Stimulated activated CD8-positive, alpha-beta memory T cell treated with anti-CD3 and anti-CD28 coated beads, Interleukin-15, amount 100 ng/mL, for 24 hours (primary cell): ENCODE measurements at regions not wholly inside any gene's neighbourhood (a gene's known extent, or its start where the extent isn't known, plus 50 kb on each side); places are given as distances from the start of the nearest gene placed in this dataset.
"Not testable (repeated sequence)": the region's sequence is repeated elsewhere in the genome, so short reads cannot be mapped to it uniquely, and the experiment has no call there.

Experiments used
- DNase-seq: peaks from one replicate; pipeline ENCODE4 v3.0.0-alpha.2; 2020; ENCODE audit warnings: low read depth

DNA sequence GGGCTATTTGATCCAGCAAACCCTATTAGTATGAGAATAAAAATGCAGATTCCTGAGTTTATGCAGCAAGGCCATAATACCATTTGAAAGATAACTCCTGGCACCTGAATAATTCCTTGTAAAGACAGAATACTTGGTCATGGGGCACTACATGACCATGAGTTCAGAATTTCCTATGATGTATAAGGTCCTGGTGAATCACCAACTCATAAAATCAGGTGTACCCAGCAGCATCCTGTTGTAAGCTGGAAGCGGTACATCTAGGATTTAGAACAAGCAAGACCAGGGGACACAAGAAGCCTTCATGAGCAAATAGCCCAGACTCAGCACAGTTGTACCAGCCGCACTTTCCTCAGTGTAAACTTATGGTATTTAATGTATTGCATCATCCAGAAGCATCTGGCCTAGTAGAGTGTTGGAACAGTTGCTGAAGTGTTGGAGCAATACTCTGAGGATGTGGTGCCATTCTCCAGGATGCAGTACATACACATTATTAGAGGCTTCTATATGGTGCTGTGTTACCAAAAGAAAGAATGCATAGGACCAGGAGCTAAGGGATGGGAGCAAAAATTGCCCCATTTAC, 233.4 kb downstream of the SQOR start:
- no peak for DNase-seq

DNA sequence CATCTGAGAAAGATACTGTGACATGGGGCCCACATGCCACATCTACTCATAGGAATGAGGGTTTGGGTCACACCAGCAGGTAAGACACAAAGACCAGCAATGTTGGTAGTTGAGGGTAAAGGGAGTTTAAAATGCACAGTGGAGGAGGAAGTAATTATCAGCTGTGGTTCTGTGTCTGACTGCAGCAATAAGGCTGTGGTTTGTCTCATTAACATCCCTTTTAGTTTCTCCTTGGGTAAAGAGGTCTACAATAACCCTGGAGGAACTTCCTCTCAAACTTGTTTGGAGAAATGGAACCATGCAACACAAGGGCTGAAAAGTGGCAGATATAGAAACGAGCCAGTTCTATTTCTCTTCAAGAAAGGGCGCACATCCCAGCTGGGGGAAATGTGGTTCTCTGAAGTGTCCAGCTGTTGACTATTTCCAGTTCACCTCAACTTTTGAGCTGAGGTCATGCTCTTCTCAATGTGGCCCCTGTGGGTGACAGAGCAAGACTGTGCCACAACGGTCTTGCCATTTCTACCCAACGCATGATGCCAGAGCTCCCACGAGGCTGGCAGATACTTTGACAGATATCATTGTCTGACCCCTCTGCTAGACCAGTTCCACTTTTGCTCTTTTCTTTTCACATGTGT, 234.3 kb downstream of the SQOR start:
- no peak for DNase-seq

DNA sequence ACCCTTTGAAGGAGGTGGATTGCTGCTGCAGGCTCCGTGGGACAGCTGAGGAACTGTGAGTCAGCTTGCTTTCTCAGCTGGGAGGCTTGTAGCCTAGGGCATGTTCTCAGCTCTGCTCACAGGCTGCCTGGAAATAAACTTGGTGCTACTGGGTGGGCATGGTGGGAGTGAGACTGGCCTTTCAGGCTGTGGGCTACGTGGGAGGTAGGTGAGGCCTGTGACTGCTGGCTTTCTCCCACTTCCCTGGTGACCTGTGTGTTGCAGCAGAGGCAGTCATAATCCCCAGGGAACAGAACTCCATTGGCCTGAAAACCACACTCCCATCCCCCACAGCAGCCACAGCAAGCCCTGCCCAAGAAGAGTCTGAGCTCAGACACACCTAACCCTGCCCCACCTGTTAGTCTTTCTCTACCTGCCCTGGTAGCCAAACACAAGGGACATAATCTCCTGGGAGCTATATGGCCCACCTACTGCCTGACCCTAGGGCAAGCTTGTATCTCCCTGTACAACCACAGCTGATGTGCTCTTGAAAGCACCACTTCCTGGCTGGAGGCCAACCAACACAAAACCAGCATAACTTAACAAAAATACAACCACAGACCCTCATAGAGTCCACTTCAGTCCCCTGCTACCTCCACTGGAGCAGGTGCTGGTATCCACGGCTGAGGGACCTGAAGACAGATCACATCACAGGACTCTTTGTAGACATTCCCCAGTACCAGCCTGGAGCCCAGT, 236.5 kb downstream of the SQOR start:
- no peak for DNase-seq

DNA sequence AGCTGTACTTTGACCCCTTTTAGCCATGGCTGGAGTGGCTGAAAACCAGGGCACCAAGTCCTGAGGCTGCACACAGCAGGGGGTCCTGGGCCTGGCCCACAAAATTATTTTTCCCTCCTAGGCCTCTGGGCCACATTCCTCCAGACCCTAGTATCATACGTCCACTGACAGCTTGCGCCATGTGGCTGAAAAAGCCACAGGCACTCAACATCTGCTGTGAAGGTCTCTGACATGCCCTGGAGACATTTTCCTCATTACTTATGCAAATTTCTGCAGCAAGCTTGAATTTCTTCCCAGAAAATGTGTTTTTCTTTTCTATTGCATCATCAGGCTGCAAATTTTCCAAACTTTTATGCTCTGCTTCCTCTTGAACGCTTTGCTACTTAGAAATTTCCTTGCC, 239.0 kb downstream of the SQOR start:
- DNase-seq = no peak

DNA sequence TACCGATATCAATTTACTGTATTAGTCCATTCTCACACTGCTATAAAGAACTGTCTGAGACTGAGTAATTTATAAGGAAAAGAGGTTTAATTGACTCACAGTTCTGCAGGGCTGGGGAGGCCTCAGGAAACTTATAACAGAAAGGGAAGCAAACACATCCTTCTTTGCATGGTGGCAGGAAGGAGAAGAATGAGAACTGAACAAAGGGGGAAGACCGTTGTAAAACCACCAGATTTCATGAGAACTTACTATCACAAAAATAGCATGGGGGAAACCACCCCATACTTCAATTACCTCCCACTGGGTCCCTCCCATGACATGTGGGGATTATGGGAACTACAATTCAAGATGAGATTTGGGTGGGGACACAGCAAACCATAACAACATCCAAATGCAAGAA, 239.7 kb downstream of the SQOR start:
- DNase-seq = not testable (repeated sequence)

DNA sequence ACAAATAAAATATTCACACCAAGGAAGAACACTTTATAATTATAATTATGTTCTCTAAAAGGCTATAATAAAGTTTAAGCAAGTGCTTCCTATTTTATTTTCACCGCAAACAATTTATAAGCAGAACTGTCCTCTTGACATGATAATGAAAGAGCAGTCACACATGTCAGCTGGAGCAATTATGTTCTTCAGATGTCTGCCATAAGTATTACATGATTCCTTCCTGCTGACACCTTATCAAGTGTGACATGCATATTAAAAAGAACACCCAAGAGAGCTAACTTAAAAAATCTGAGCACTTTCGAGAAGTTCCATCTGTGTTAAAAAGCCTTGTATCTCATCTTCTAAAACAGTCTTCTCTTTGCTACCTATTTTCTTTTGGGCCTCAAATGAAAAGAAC, 249.5 kb downstream of the SQOR start:
- DNase-seq = no peak

DNA sequence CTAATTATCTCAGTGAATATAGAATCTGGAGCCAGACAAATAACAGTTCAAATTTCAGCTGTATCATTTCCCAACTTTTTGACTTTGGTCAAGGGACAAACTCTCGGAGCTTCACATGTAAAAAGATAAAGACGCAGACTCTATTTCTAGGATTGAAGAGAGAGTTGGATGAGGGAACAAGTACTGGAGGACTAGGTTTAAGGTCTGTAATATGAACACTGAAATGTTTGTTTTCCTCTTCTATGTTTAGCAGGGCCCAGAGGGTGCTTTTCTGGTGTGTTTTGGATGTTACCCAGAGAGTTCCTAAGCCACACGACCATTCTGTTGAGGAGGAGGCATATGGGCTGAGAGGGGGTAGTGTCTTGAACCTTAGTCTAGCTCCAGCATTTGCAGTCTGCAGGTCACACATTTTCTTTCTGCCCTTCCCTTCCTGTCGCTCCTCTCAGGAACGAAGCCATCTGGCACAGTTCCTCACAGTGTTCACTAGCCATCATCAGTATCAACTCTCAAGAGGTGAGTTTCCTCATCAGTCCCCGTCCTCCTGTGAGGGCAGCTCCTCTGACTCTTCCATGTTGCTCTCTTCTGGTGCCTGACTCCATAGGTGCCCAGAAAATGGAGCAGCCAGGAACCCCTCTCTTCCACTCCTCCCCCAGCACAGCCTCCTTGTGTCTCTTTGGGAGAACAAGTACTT, 250.1 kb downstream of the SQOR start:
- DNase-seq = no peak

DNA sequence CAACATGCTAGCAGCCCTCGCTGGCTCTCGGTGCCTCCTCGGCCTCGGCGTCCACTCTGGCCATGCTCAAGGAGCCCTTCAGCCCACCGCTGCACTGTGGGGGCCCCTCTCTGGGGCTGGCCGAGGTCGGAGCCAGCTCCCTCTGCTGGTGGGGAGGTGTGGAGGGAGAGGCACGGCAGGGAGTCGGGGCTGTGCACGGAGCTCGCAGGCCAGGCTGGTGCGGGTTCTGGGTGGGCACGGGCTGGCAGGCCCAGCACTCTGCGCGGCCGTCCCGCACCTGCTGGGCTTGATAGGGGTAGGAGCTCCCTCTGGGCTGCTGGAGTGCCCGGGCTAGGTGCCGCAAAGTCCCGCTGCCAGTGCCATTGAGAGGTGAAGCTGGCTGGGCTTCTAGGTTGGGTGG, 251.0 kb downstream of the SQOR start:
- DNase-seq = no peak

DNA sequence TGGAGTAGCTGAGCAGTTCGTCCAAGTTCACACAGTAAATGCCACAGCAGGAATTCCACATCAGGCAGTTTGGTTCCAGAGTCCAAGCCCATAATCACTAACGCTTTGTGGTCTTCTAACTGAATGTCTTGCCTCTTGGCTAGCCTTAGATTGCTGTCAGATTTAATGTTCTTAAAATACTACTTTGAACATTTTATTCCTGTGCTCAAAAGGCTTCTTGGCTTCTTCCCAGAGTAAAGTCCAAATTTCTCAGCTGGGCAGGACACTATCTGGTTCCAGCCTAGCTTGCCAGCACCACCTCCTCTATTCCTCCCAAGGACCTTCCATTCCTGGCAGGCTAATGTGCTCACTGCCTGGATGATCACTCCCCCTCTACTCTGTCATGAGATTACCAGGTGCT, 256.9 kb downstream of the SQOR start:
- no peak for DNase-seq

DNA sequence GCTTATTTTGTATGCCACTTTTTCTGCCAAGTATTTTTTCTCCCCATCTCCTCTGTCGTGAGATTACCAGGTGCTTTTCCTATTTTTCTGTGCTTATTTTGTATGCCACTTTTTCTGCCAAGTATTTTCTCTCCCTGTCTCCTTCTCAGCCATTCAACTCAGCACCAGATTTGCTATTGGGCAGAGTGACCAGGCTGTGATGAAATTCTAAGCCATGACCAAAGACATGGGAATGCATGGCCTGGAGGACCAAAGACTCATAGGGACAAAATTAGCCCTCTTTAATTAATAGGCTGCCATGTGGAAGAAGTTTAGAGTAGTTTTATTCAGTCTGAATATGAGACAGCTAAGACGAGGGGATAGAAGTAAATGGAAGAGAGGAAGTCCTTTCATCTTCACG, 257.4 kb downstream of the SQOR start:
- no peak for DNase-seq

DNA sequence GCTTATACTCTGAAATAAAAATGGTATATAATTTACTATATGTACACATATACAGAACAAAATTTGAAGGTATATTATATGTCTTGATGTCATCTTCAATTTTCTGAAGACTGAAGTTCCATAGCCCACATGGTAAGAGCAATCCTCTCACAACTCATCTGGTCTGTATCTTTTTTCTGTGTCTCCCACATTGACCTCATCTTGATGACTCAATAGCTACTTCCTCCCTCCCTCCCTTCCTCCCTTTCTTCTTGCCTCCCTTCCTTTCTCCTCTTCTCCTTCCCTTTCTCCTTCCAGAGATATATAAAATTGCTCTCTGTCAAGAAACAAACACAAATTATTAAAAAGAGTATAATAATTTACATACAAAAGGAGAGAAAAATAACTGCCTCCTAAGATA, 268.5 kb downstream of the SQOR start:
- DNase-seq = no peak

DNA sequence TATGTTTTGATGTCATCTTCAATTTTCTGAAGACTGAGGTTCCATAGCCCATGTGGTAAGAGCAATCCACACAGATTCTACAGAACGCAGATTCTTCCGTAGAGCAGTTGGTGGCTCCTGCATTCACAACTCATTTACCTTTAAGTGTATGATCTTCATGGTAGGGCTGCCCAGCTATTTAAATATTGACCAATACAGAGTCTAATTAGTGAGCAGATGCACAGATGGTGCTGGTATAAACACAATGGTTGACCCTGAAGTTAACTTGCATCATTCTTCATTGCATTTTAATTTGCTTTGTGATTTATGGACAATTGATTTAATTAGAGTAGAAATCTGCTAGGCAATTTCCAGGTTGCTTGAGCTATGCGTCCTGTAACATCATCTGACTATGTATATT, 269.2 kb downstream of the SQOR start:
- no peak for DNase-seq

DNA sequence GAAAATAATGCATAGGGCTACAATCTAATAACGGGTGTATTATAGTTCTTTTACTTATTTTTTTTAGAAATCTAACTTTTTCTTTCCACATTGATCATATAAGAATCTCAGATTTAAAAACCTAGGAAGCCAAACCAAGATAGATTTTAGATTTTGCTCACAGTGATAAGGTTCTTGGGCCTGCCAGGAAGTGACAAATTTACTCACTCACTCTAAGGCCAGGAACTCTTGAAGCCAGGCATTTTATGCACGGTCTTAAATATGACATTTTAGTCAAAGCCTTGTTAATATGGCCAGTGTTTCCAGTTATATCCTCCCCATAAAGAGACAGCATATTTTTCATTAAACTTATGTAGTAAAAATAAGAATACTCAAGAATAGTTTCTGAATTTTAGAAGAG, 271.4 kb downstream of the SQOR start:
- DNase-seq = no peak

DNA sequence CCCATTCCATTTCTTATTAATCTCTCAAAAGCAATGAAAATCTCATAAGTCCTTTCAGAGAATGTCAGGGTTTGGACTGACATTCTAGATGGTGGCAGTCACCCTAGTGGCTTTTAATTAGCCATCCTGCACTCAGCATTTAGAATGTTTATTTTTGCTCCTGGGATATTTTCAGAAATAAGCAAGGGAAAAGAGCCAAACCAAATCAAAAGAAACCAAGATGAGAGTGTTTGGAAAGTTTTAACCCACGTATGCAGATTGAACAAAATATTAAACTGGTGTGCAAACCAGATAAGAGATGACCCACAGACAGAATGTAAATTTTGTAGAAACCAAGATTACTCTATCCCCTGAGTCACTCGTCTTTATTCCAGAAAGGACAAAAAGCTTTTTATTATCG, 275.8 kb downstream of the SQOR start:
- DNase-seq = no peak

DNA sequence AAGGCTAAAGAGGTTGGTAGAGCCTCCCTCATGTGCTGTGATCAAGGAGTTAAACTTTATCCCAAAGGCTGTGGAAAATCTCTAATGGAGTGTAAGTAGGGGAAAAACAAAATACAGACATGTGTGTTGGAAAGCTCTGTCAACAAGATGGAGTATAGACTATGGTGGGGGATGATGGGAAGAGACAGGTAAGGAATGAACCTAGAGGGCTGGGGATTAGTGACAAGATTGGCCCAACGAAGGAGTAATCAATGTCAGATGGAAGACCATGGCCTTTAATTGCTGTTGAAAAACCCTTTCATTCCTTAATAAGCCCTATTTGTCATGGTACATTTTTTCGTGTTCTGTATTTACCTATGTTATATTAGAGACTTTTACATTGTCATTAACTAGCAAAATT, 278.6 kb downstream of the SQOR start:
- DNase-seq = no peak

DNA sequence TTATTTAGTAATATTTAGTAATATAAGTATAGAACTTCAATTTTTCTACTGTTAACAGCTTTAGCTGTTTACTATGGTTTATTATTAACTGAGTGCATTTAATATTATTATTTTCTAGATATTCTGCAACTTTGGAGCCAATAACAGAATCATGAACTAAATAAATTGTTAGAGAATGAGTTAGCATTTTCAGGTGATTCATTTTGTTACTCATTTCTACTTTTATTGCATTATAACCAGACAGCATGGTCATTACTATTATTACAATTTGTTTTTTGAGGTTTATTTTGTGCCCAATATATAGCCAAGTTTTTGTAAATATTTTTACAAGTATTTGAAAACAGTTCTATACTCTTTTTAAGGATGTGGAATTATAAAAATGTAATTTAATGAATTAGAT, 279.6 kb downstream of the SQOR start:
- DNase-seq = no peak

DNA sequence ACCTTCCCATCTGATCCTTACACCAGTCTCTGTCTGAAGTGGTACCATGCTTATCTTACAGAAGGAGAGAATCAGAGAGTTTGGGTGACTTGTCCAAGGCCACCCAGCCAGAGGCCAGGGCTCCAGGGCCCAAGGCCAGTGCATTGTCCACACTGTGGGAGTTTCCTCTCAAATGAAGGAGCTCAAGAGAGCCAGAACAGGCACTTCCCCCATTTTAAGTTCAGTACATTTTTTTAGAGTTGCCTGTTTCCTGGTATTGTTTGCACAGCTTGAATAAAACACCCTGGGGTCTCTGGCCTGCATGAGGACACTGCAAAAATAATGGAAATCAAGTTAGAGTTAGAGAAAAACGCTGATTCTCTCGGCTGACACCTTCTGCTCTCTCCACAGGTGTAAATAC, 284.0 kb downstream of the SQOR start:
- no peak for DNase-seq

DNA sequence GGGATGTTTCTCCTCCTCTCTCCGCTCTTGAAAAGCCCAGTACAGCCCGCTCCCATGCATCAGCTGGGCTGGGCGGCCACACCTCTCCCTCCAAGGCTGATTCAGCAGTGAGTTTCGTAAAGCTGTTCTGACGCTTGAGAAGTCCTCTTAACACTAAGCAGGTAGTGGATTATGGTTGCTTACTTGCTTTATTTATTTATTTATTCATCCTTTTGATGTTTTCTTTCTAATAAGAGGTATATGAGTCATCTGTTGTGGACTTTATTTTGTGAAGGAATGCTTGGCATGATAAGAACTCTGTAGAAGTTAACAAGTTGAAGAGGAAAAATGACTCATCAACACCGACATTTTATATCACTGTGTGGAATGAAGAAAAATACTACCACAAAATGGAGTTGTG, 285.0 kb downstream of the SQOR start:
- DNase-seq = no peak

DNA sequence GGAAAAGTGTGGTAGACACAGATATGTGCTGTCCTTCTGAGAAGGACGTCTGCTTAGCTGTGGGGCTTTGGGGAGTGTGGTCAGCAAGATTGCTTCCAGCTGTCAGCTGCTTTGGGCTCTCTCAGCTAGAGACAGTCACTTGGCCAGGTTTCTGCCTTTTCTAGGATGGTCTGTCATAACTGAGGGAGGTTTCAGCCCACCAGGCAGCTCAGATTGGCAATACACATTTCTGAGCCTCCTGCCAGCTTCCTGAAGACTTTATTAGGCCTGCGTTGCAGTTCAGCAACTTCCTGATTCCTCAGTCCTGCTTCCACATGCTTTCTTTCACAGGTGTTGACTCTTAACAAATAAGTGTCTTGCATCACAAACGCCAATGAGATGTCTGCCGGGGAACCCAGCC, 286.5 kb downstream of the SQOR start:
- DNase-seq = no peak

DNA sequence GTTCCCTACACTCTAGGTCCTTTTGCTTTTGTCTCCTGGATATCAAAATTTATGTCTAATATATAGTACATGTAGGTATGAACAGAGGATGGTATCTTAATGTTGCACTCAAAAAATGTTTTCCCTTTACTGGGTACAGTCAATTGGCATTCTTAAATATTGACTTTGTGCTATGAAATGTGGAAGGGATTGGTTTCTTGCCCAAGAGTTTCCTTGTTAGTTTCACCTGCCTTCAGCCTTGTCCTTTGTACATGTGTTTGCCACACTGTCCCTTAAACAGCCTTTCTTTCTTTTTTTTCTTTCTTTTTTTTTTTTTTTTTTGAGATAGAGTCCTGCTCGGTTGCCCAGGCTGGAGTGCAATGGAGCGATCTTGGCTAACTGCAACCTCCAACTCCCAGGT, 287.1 kb downstream of the SQOR start:
- DNase-seq = no peak

DNA sequence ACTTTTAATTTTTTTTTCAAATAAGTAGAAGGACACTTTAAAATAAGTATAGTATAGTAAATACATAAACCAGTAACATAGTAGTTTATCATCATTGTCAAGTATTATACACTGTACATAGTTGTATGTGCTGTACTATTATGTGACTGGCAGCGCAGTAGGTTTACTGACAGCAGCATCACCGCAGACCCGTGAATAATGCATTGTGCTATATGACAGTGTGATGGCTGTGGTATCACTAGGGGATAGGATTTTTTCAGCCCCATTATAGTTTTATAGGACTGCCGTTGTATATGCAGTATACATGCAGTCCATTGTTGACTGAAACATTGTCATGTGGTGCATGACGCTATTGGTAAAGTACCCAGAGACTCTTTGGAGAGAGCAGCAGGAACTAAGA, 306.5 kb downstream of the SQOR start:
- DNase-seq = no peak

DNA sequence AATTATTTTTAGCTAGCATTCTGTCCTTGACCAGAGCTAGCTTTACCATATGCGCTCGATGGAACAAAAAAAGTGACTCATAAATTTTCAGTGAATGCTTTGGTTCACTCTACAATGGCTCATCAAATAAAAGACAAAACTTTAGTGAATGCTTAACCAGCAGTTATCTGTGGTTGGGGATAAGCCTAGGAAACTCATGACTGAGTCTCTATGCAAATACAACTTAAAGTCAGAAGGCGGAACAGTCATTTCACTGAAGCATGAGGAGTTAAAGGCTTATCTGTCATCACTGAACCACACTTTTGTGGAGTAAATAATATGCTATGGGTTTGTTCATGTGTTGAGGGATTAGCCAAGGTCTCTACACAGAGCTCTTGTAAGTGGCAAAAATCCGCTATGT, 308.4 kb downstream of the SQOR start:
- DNase-seq = no peak

DNA sequence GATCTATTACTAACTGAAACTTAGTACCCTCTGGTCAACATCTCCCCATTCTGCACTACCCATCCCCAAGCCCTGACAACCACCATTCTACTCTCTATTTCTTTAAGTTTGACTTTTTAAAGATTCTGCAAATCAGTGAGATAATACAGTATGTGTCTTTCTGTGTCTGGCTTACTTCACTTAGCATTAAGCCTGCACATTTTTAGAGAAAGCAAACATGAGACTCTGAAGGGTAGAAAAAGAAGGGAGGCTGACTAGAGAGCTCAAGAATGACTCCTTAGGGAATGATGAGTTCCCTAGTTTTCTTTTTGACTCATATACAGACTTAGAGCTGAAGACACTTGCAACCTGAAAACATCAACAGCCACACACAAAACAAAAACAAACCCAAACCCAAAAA, 311.3 kb downstream of the SQOR start:
- DNase-seq = no peak
